HG03442 (cell line): ENCODE measurements at regions not wholly inside any gene's neighbourhood (a gene's known extent, or its start where the extent isn't known, plus 50 kb on each side); places are given as distances from the start of the nearest gene placed in this dataset.

Experiments
- ATAC-seq: cut with Tn5 transposase; IDR thresholded peaks from one replicate; pipeline ENCODE4 v1.9.1; 2021; ENCODE audit warnings: mild to moderate bottlenecking, moderate library complexity; ENCODE audit not compliant: unreplicated experiment

- ATAC-seq: no peak
Observed at GRCh38 chr14:97748616-97749015, 951.4 kb downstream of the VRK1 start.

GRCh38 chr14:97757491-97757890 is 960.3 kb downstream of the VRK1 start:
- ATAC-seq: no peak

DNA sequence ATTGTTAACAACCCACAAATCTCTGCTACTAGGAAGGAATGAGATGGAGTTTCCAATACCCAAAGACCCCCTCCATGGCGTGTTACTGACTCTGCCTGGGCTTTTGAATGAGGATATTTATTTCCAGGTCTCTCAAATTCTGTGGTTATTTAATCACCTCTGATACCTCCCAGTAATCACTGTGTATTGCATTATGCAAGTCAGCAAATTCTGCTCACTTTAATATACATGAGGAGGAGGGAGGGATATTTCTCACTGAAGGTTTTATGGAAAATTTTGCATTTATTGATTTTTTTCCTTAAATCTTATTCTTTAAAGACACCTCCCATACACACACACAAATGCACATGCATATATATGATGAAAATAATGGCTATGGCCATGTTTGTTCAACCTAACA is 962.9 kb downstream of the VRK1 start:
- no peak for ATAC-seq

DNA sequence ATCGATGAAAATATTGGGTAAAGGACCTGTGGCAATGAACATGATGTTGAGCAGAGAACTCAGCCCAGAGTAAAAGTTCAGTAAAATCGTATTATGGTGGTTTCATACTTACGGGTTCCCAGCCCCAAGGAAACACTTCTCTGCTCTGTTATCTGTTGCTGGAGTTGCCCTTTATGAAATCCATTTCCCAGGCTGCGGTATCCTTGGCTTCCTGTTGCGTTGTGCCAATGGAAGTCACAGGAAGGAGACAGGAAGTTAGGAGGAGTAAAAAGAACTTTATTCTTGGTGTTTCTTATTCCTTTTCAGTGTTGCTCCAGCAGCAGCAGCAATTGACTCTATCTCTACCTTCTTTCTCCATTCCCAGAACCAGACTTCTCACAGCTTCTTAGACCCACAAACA is 965.2 kb downstream of the VRK1 start:
- ATAC-seq: no peak

DNA sequence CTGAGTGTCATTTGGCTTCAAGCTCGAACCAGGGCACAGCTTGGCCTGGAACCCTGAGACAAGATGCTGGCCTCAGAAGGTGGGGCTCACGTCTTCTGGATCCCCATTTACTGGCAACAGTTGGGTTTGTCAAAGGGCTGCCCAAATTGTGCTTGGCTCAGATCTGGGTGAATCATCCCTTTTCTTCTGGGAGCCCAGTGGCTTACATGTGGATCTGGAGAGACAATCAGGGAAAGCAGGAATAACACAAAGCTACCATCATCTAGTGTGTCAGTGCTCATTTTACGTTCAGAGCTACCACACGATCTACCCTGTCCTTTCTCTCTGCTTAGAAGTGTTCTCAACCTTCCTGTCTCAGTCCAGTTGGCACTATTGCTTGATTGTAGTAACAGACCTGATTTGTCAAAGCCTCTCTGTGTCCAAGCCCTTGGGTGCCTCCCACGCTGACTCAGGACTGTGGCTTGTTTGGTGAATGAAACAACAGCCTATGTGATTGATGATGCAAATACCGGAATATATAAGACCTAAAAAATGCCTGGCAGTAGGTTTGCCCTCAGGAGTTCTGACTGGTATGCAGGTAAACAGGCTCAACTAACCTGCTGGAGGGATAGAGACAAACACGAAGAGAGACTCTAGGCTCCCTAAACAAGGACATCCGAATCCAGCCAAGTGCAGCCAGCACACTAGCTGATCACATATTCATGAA is 974.3 kb downstream of the VRK1 start:
- ATAC-seq: no peak

DNA sequence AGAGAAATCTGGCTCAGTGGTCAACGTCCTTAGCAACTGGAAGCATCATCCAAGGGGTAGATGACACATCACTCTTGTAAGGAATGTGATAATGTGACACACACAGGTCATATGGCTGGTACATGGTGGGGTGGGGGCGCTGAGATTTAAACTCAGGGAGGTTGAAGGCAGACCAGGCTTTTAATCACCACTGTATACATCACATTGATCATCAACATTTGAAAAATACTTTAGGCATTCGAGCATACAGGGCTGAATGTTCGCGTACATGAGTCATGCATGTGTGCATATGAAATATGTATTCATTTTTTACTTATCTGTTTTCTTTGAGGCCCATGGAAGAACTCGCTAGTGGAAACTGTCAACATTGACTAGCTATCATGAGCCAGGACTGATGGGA is 976.4 kb downstream of the VRK1 start:
- no peak for ATAC-seq

- no peak for ATAC-seq
Observed at GRCh38 chr14:97776890-97777558, 979.8 kb downstream of the VRK1 start.

DNA sequence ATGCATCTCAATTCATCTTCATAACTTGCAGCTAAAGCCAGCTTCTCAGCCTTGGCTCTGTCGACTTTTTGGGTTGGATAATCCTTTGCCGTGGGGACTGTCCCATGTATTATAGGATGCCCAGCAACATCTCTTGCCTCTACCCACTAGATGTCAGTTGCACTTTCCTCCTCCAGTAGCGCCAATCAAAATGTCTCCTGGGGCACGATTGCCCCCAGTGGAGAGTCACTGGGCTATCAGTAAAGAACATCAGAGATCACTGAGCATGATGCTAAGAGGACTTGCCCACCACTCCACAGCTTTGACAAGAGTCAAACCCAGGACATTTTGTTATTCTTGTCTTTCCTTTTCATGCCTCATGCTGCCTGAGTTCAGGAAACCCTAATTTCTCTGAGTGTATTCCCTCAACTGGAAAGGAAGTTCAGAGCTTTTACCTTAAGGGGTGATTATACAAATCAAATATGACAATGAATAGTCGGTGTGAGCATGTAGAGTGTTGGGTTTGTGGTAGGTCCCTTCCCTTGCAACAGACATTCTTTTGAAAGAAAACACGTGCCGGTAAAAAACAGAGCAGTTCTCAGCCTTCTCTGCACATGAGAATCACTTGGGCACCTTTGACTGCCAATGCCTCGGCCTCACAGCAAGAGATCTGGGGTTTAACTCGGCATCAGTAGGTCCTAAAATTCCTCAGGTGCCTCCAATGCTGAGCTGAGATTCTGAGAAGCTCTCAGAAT is 980.6 kb downstream of the VRK1 start:
- no peak for ATAC-seq

GRCh38 chr14:97779140-97779539 is 982.0 kb downstream of the VRK1 start:
- no peak for ATAC-seq

DNA sequence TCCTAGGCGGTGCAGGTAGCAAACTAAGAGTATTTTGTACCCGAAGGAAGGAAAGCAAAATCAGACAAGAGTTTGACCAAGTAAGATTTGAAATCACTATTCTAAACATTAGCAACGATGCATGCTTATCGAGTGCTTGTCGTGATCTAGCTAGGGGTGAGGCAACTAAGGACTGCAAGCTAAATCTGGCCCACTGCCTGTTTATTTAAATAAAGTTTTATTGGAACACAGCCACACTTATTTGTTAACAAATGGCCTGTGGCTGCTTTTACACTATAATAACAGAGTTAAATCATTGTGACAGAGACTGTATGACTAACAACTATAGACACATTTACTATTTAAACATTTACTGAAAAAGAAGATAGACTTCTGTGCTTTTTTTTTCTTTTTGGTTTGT is 983.6 kb downstream of the VRK1 start:
- no peak for ATAC-seq

GRCh38 chr14:97781961-97782360 is 984.8 kb downstream of the VRK1 start:
- no peak for ATAC-seq

GRCh38 chr14:97782871-97783414 is 985.8 kb downstream of the VRK1 start:
- ATAC-seq: no peak

- no peak for ATAC-seq
Observed at GRCh38 chr14:97785495-97785894, 988.3 kb downstream of the VRK1 start.

- no peak for ATAC-seq
Observed at GRCh38 chr14:97788364-97788763, 991.2 kb downstream of the VRK1 start.

DNA sequence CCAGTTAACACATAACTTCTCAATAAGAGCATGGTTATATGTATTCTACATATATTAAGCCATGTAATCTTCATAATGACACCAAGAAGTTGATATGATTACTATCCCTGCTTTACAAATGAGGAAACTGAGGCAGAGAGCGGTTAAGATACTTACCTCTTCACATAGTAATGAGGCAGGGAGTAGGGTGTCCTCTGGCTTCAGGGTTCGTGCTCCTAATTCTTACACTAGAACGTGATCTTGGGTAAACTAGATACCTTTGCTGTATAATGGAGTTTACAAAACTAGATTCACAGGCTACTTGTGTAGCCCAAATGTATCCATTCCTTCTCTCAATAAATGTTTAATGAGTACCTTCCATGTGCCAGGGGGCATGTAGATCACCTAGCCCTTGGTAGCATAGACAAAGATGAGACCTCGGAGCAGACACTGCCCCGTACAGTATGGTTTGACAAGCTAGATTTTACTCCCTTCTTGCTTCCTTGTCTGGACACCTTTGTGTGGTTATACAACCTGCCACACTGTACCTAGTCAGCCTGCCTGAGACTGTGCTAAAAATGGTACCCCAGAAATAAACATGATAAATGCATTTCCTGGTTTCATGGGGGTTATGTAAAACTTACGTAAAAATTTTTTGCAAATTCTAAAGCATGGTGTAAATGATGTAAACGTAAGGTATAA is 991.8 kb downstream of the VRK1 start:
- no peak for ATAC-seq

DNA sequence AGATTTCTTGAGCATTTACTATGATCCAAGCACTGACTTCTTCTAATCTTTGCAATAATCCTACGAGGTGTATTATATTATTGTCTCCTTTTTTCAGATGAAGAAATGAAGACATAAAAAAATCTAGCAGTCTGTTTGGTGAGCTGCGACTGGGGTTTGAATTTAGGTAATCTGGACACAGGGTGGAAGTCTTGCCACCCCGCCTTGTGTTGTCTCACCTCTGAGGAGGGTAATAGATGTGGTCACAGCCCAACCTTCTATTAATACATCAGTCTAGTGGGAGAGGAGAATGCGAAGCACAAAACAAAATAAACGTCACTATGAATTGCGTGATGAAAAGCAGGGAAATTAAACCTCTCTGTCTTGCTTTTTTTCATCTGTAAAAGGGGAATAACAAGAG is 993.9 kb downstream of the VRK1 start:
- ATAC-seq: no peak

- ATAC-seq: no peak
Observed at GRCh38 chr14:97791906-97792305, 994.7 kb downstream of the VRK1 start.

DNA sequence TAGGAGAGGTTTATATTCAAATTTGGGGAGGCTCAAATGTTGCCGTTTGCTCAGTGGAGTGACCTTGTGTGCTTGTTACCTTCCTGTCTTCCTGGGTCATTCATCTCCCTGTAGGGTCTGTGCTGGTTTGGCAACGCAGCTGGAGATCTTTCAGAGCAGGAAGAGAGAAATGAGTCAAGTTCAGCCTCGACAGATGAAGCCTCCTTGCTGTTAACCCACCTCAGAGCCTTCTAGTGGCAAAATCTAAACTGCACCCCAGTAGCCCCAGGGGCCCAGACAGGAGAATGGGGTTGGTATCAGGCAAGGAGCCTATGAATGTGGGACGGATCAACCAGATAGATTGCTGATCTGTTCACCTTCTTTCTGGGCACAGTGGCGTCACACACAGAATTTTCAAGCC is 999.3 kb downstream of the VRK1 start:
- ATAC-seq: no peak

- ATAC-seq: no peak
Observed at GRCh38 chr14:97798176-97798575, 1001.0 kb downstream of the VRK1 start.

DNA sequence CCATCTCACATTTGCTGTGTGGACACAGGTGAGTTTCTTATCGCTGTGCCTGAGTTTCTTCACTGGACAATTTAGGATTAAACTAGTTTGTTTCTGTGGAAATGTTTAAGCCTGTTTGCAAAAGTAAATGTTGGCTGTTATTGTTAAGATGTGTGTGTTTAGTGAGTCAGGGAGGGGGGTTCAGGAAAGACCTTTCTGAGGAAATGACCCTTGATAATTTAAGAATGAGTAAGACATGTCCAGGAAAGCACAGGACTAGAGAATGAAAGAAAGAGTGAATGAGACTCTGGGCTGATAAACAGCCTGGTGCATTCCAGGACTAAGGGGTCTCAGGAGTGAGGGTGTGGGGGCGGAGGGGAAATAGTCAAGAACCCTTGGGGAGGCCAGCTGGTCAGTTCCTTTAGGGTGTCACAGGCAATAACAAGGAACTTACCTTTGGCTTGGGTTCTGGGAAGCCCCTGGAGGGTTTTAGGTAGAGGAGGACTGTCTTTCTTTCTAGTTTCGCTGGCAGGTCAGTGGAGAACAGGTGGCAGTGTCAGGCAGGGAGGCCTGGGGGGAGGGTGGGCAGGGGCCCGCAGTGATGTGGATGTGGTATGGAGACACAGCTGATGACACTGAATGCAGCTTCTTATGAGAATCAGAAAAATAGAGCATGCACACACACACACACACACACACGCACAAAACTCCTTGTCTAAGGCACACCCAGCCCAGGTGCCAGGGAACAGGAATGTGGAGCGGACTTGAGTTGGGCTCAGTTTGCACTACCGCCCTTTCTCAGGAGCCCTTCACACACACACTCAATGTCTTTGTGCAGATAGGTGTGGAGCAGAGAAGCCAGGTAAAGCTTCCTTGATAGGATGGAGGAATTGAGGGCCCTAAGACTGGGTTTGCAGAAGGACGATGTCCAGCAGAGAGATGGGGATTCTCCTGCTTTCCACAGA is 1005.5 kb downstream of the VRK1 start:
- no peak for ATAC-seq
